Epithelial cell of proximal tubule (primary cell): ENCODE measurements at regions not wholly inside any gene's neighbourhood (a gene's known extent, or its start where the extent isn't known, plus 50 kb on each side); places are given as distances from the start of the nearest gene placed in this dataset.

Experiments used
- DNase-seq: peaks from one replicate; pipeline ENCODE4 v3.0.0-alpha.2; 2011; ENCODE audit warnings: low read depth
- H3K4me3 ChIP-seq: 2 replicates; pipeline ENCODE4 v1.5.1; 2011; ENCODE audit warnings: low read depth, mild to moderate bottlenecking, low read length
- CTCF ChIP-seq: conservative IDR thresholded peaks from 2 replicates; pipeline ENCODE4 v1.5.1; 2012; ENCODE audit warnings: low read depth, mild to moderate bottlenecking, low read length

GRCh38 chr13:34467450-34468083 lies 474.5 kb upstream of the NBEA start:
- no peak for DNase-seq
- no peak for TF ChIP-seq CTCF
- no peak overlapping the region for H3K4me3 ChIP-seq

DNA sequence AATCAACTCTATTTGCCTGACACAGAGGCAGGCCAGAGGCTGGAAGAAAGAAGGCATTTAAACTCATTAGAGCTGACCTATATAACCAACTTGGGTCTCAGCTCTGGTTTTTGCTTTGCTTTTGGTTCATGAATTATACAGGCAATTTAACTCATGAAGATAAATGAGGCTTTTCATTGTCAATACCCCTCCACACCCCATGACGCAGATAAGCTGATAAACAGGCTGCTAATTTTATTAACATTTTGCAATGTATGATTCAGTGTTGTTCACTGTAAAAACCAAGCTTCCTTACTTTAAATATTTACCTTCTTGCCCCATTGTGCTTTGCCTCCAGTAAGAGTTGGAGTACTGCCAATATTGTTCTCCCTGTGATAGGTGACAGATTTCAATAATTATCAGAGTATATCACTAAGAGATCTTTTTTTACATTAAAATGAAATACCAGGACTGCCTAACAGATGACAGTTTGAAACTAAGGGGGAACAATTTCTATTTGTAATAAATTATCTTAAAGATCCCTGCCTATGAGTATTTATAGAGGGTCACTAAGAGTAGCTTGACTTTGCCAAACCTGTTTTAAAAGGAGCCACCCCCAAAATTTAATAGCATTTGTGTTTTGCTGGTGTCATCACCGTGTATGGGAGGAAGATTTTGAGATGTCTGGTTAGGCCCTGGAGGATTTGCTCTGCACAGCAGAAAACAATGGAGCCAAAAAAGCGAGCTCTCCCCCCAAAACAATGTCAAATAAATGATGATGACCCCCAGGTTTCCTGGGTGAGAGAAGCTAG lies 472.7 kb upstream of the NBEA start:
- no peak for DNase-seq
- TF ChIP-seq CTCF = no peak
- no peak overlapping the region for H3K4me3 ChIP-seq

- TF ChIP-seq CTCF = no peak
- DNase-seq = no peak
- no peak overlapping the region for H3K4me3 ChIP-seq
Measured at GRCh38 chr13:34474187-34474868, 467.7 kb upstream of the NBEA start.

DNA sequence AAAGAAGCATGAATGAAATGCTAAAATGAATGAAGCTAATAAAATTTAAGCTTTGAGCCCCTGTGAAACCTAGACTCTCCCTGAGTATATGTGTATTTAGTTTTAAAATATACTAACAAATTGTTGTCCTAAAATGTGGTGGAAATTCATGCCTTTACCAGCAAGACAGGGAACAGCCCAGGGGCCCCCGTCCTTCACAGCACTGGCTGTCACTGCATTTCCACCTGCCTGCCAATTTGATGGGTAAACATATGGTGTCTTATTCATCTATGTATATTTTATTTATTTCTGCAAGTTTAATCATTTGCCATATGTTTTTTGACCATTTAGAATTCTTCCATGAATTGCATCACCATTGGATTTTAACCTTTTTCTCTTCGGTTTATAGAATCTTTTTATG lies 463.7 kb upstream of the NBEA start:
- DNase-seq = no peak
- no peak overlapping the region for H3K4me3 ChIP-seq
- TF ChIP-seq CTCF = no peak

GRCh38 chr13:34502011-34502410 lies 440.1 kb upstream of the NBEA start:
- no peak overlapping the region for H3K4me3 ChIP-seq
- no peak for DNase-seq
- TF ChIP-seq CTCF = no peak

DNA sequence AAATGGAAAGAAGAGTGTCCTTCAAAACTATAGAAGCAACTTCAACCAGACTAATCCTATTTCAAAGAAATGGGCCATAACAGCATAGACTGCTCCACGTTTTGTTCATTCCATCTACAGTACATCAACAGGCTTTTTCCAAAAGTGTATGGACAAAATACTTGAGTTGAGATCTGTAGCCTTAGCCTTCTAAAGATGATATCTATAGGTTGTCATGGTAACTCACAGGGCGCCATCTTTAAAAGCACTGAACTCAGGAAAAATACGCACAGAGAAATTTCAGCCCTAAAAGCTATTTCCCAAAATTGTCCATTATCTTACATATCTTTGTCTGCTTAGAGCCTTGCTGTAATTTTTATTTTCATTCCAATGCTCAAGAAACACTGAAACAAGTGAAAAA lies 439.4 kb upstream of the NBEA start:
- no peak for TF ChIP-seq CTCF
- DNase-seq = no peak

More for the DNA sequence above, 439.4 kb upstream of the NBEA start:
- H3K4me3 ChIP-seq = no peak overlapping the region
